ENCODE measurements at regions not wholly inside any gene's neighbourhood (a gene's known extent, or its start where the extent isn't known, plus 50 kb on each side); places are given as distances from the start of the nearest gene placed in this dataset.

GRCh38 chr14:101098641-101099040 lies 195.1 kb upstream of the RTL1 start:
- H3K79me2 ChIP-seq (ENCODE audit: low read length): no peaks in the 10 kb centered on the region
- H4K20me1 ChIP-seq (ENCODE audit: insufficient read depth, low read length): no peaks in the 10 kb centered on the region
- H3K27ac ChIP-seq (ENCODE audit: low read length): no peak overlapping the region
- H2AFZ ChIP-seq (ENCODE audit: low read length): no peak overlapping the region
- H3K4me2 ChIP-seq (ENCODE audit: low read depth, low read length): no peak overlapping the region
- no peaks in the 10 kb centered on the region for H3K4me1 ChIP-seq (ENCODE audit: low read length)
- no peak overlapping the region for H3K4me3 ChIP-seq (ENCODE audit: low read length)
- H3F3A ChIP-seq (ENCODE audit: insufficient read depth, low read length): no peaks in the 10 kb centered on the region
- no peak for TF ChIP-seq CTCF (IDR thresholded peaks at IDR 0.05; ENCODE audit: low read length)
- TF ChIP-seq EZH2 (optimal IDR thresholded peaks at IDR 0.05; ENCODE audit: low read depth, low read length): no peak
- TF ChIP-seq EZH2phosphoT487 (IDR thresholded peaks at IDR 0.05; ENCODE audit: low read length): no peak
- H3K36me3 ChIP-seq (replicated peaks; ENCODE audit: insufficient read depth, low read length): no peaks in the 10 kb centered on the region
- no peaks in the 10 kb centered on the region for H3K9me3 ChIP-seq (replicated peaks; ENCODE audit: insufficient read depth, low read length)
- no peaks in the 10 kb centered on the region for H3K9me2 ChIP-seq (replicated peaks; ENCODE audit: insufficient read depth, low read length)
- no peak overlapping the region for H3K9ac ChIP-seq (ENCODE audit: low read length)
- H3K27me3 ChIP-seq (replicated peaks; ENCODE audit: insufficient read depth, low read length): peaks cover 3% of the 10 kb centered on the region; the same call in 1 of the 2 replicates
- no peak for DNase-seq

DNA sequence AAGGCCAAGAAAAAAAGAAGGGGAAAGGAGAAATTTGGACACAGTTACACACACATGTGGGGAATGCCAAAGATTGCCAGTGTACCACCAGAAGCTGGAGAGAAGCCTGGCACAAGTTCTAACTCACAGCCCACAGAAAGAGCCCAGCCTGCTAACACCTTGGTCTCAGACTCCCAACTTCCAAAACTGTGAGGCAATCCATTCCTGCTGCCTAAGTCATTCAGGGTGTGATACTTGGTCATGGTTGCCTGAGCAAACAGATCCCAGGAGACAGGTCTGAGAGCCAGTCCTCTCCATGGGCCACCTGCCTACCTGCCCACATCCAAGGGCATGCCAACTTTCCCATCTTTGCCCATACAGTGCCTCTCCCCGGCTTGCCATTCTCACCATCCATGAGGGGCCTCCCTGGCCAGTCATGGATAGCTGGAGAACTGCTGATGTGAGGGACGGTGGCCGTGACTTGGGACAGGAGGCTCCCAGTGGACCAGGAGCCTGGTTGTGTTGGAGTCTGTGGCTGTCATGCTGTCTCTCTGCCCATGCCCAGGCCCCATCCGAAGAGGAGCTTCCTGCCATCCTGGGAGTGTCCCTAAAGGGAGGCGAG lies 198.0 kb upstream of the RTL1 start:
- no peaks in the 10 kb centered on the region for H3K4me1 ChIP-seq (ENCODE audit: low read length)
- no peaks in the 10 kb centered on the region for H3F3A ChIP-seq (ENCODE audit: insufficient read depth, low read length)
- H3K36me3 ChIP-seq (replicated peaks; ENCODE audit: insufficient read depth, low read length): no peaks in the 10 kb centered on the region
- no peaks in the 10 kb centered on the region for H3K79me2 ChIP-seq (ENCODE audit: low read length)
- no peak overlapping the region for H3K9ac ChIP-seq (ENCODE audit: low read length)
- no peaks in the 10 kb centered on the region for H4K20me1 ChIP-seq (ENCODE audit: insufficient read depth, low read length)
- no peak for TF ChIP-seq EZH2phosphoT487 (IDR thresholded peaks at IDR 0.05; ENCODE audit: low read length)
- no peak for TF ChIP-seq CTCF (IDR thresholded peaks at IDR 0.05; ENCODE audit: low read length)
- TF ChIP-seq EZH2 (optimal IDR thresholded peaks at IDR 0.05; ENCODE audit: low read depth, low read length): no peak
- H3K27me3 ChIP-seq (replicated peaks; ENCODE audit: insufficient read depth, low read length): peaks cover under 1% of the 10 kb centered on the region; the same call in 1 of the 2 replicates
- H3K4me2 ChIP-seq (ENCODE audit: low read depth, low read length): no peak overlapping the region
- no peaks in the 10 kb centered on the region for H3K9me2 ChIP-seq (replicated peaks; ENCODE audit: insufficient read depth, low read length)
- H3K4me3 ChIP-seq (ENCODE audit: low read length): no peak overlapping the region
- no peaks in the 10 kb centered on the region for H3K9me3 ChIP-seq (replicated peaks; ENCODE audit: insufficient read depth, low read length)
- no peak overlapping the region for H3K27ac ChIP-seq (ENCODE audit: low read length)
- no peak for DNase-seq
- no peak overlapping the region for H2AFZ ChIP-seq (ENCODE audit: low read length)

DNA sequence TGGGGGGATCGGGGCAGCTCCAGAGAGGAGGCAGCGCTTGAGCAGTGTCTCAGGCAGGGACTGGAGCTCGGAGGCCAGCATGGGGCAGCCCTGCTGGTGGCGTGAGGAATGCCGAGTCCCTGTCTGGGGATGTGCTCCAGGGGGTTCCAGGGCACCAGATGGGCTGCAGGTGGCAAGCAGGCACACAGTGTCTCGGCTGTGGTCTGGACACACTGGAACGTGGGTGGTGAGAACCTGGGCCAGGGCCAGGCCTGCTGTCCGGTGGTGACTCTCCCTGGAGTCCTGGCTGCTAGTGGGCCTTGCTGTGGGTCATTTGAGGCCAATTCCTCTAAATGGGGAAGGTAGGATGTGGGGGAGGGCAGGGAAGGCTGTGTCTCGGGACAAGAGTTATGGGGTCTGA lies 199.4 kb upstream of the RTL1 start:
- Histone ChIP-seq H3K4me1 (ENCODE audit: low read length) (no peaks in the 10 kb centered on the region), H3K79me2 (ENCODE audit: low read length) (no peaks in the 10 kb centered on the region), H3K36me3 (replicated peaks; ENCODE audit: insufficient read depth, low read length) (no peaks in the 10 kb centered on the region), H3K9me3 (replicated peaks; ENCODE audit: insufficient read depth, low read length) (no peaks in the 10 kb centered on the region), H3K4me2 (ENCODE audit: low read depth, low read length) (no peak overlapping the region), H2AFZ (ENCODE audit: low read length) (no peak overlapping the region), H3F3A (ENCODE audit: insufficient read depth, low read length) (no peaks in the 10 kb centered on the region), H3K27ac (ENCODE audit: low read length) (no peak overlapping the region), H3K27me3 (replicated peaks; ENCODE audit: insufficient read depth, low read length) (no peaks in the 10 kb centered on the region; the same call in 1 of the 2 replicates), H3K9ac (ENCODE audit: low read length) (no peak overlapping the region), H3K4me3 (ENCODE audit: low read length) (no peak overlapping the region), H3K9me2 (replicated peaks; ENCODE audit: insufficient read depth, low read length) (no peaks in the 10 kb centered on the region), H4K20me1 (ENCODE audit: insufficient read depth, low read length) (no peaks in the 10 kb centered on the region)
- no peak for TF ChIP-seq EZH2phosphoT487 (IDR thresholded peaks at IDR 0.05; ENCODE audit: low read length)
- TF ChIP-seq EZH2 (optimal IDR thresholded peaks at IDR 0.05; ENCODE audit: low read depth, low read length): no peak
- TF ChIP-seq CTCF (IDR thresholded peaks at IDR 0.05; ENCODE audit: low read length): no peak
- no peak for DNase-seq

All from MM.1S (cell line).